ENCODE measurements at regions not wholly inside any gene's neighbourhood (a gene's known extent, or its start where the extent isn't known, plus 50 kb on each side); places are given as distances from the start of the nearest gene placed in this dataset.

GRCh38 chr13:38099751-38100150 is 230.2 kb upstream of the TRPC4 start:
- TF ChIP-seq CTCF (conservative IDR thresholded peaks at IDR 0.05; ENCODE audit: low read depth, low read length) = no peak
- no peak for TF ChIP-seq EZH2 (IDR thresholded peaks at IDR 0.05; ENCODE audit: low read length, unreplicated experiment)
- TF ChIP-seq EZH2phosphoT487 (IDR thresholded peaks at IDR 0.05; ENCODE audit: borderline replicate concordance, low read length) = no peak

Measured in PC-3 (cell line).